Endothelial cell of umbilical vein (primary cell): ENCODE measurements at regions not wholly inside any gene's neighbourhood (a gene's known extent, or its start where the extent isn't known, plus 50 kb on each side); places are given as distances from the start of the nearest gene placed in this dataset.

ENCODE experiments used
- BruUV-seq: library from RNA; stranded (reverse); fragments of 400-500 nt; replicated peaks from 2 replicates; lab custom pipeline; 2021; lab: Mats Ljungman, UMichigan
- CTCF ChIA-PET: fragments of 300-600, 350-600 bp; sonication (Branson Sonifier 250); formaldehyde crosslinking; loops from one replicate; lab custom pipeline; 2021; ENCODE audit warnings: antibody characterized with exemption, inconsistent platforms; lab: Charles Lee
- POLR2A ChIA-PET: fragments of 300-600, 350-600 bp; sonication (Branson Sonifier 250); formaldehyde crosslinking; loops from one replicate; lab custom pipeline; 2021; ENCODE audit warnings: antibody characterized with exemption, inconsistent platforms; lab: Charles Lee
- DNase-seq: peaks from one replicate; pipeline ENCODE4 v3.0.0-alpha.2; 2011; ENCODE audit warnings: low read depth, low spot score
- FAIRE-seq: peaks from 2 replicates; lab custom pipeline; 2011; peaks lifted over from hg19 to GRCh38; lab: Jason Lieb, UNC
- H2AFZ ChIP-seq: 2 replicates; pipeline ENCODE4 v1.6.0; 2012; ENCODE audit warnings: low read depth, low read length, control low read depth, inconsistent platforms
- H3K27ac ChIP-seq: 2 replicates; pipeline ENCODE4 v1.5.1; 2011; ENCODE audit warnings: low read depth, mild to moderate bottlenecking, control low read depth, low read length, moderate library complexity; ENCODE audit not compliant: insufficient read depth
- H3K27me3 ChIP-seq, 2 experiments: 2 replicates each; pipeline versions ENCODE4 v1.6.0 to v1.6.1; 2011; ENCODE audit warnings: low read length in 2 of 2, mixed read lengths in 1 of 2; ENCODE audit not compliant: control insufficient read depth in 2 of 2, insufficient read depth in 2 of 2
- H3K36me3 ChIP-seq, 2 experiments: 2 replicates in 1 of 2; 3 replicates in 1 of 2; pipeline ENCODE4 v1.5.1; 2011; ENCODE audit warnings: low read length in 2 of 2, mild to moderate bottlenecking in 1 of 2, moderate library complexity in 1 of 2; ENCODE audit not compliant: control insufficient read depth in 2 of 2, insufficient read depth in 2 of 2; ENCODE audit errors: extremely low read depth in 1 of 2
- H3K4me1 ChIP-seq: 3 replicates; pipeline ENCODE4 v1.5.1; 2011; ENCODE audit warnings: mild to moderate bottlenecking, low read length; ENCODE audit not compliant: control insufficient read depth, insufficient read depth; ENCODE audit errors: extremely low read depth
- H3K4me2 ChIP-seq: 2 replicates; pipeline ENCODE4 v1.6.1; 2011; ENCODE audit warnings: low read length, control low read depth, mixed read lengths; ENCODE audit not compliant: insufficient read depth
- H3K4me3 ChIP-seq, 3 experiments: fragments of 200-600 bp in 1 of 3; sonication (generic), shearing (Covaris generic) in 1 of 3; replicated peaks in 1 of 3; 2 replicates each; pipeline ENCODE4 v1.5.1; 2011 to 2016; ENCODE audit warnings: control low read depth in 3 of 3, low read length in 3 of 3, mild to moderate bottlenecking in 2 of 3, inconsistent platforms in 1 of 3, low read depth in 1 of 3, moderate library complexity in 1 of 3; ENCODE audit not compliant: insufficient read depth in 1 of 3
- H3K79me2 ChIP-seq: 2 replicates; pipeline ENCODE4 v1.6.0; 2012; ENCODE audit warnings: low read length, inconsistent platforms; ENCODE audit not compliant: control insufficient read depth, insufficient read depth
- H3K9ac ChIP-seq: replicated peaks from 2 replicates; pipeline ENCODE3; 2011; ENCODE audit warnings: low read length, control low read depth; ENCODE audit not compliant: insufficient read depth; ENCODE audit errors: extremely low read depth
- H3K9me1 ChIP-seq: replicated peaks from 3 replicates; pipeline ENCODE4 v1.6.0; 2011; ENCODE audit warnings: mild to moderate bottlenecking, low read length; ENCODE audit not compliant: control insufficient read depth, insufficient read depth; ENCODE audit errors: extremely low read depth
- H3K9me3 ChIP-seq: replicated peaks from 2 replicates; pipeline ENCODE4 v1.5.1; 2012; ENCODE audit warnings: low read length, inconsistent platforms; ENCODE audit not compliant: control insufficient read depth, insufficient read depth
- H4K20me1 ChIP-seq: replicated peaks from 2 replicates; pipeline ENCODE3; 2011; ENCODE audit warnings: mild to moderate bottlenecking, low read length; ENCODE audit not compliant: control insufficient read depth, insufficient read depth; ENCODE audit errors: extremely low read depth
- EZH2 ChIP-seq: IDR thresholded peaks from 2 replicates; pipeline ENCODE4 v1.6.1; 2012; ENCODE audit warnings: borderline replicate concordance, low read depth, mild to moderate bottlenecking, moderate library complexity, low read length, inconsistent platforms; ENCODE audit not compliant: severe bottlenecking
- FOS ChIP-seq: IDR thresholded peaks from 2 replicates; pipeline ENCODE4 v1.6.1; 2011; ENCODE audit warnings: mild to moderate bottlenecking, low read length, moderate library complexity, borderline replicate concordance; ENCODE audit not compliant: insufficient read depth
- GATA2 ChIP-seq: IDR thresholded peaks from 2 replicates; pipeline ENCODE4 v1.7.0; 2011; ENCODE audit warnings: low read depth, mild to moderate bottlenecking, moderate library complexity, mixed read lengths, low read length; ENCODE audit not compliant: insufficient read length, insufficient read depth
- JUN ChIP-seq: IDR thresholded peaks from 2 replicates; pipeline ENCODE4 v1.6.1; 2011; ENCODE audit warnings: borderline replicate concordance, low read depth; ENCODE audit not compliant: insufficient read length, insufficient read depth
- MAX ChIP-seq: IDR thresholded peaks from 2 replicates; pipeline ENCODE4 v1.6.1; 2011; ENCODE audit not compliant: insufficient read depth, insufficient read length
- MYC ChIP-seq: IDR thresholded peaks from one replicate; pipeline ENCODE4 v1.6.1; 2011; ENCODE audit warnings: mild to moderate bottlenecking, low read depth, low read length
- POLR2A ChIP-seq: IDR thresholded peaks from 2 replicates; pipeline ENCODE4 v1.6.1; 2012; ENCODE audit warnings: low read depth, mild to moderate bottlenecking, control low read depth, low read length
- POLR2AphosphoS5 ChIP-seq: IDR thresholded peaks from 2 replicates; pipeline ENCODE4 v1.6.1; 2012; ENCODE audit warnings: low read depth, mild to moderate bottlenecking, control low read depth, low read length, moderate library complexity; ENCODE audit not compliant: insufficient read depth
- dilution Hi-C: fragments of 300-500 bp; cut with MboI; formaldehyde crosslinking; loops from one replicate; pipeline ENCODE4 v1.15.0; 2019; ENCODE audit warnings: low sequenced_read_pairs; ENCODE audit not compliant: extremely low pct_ligation_motif_present
- intact Hi-C: fragments of 100-400 bp; cut with micrococcal nuclease; formaldehyde crosslinking; loops from one replicate; pipeline ENCODE4 v1.10.0; 2022
- TF ChIP-seq, protein P1 (sequence below), 2 donors: IDR thresholded peaks; 1 replicate in 1 of 2; 2 replicates in 1 of 2; pipeline ENCODE4 v1.5.1; 2011; ENCODE audit warnings: low read length in 2 of 2, mild to moderate bottlenecking in 2 of 2, moderate library complexity in 2 of 2, control low read depth in 1 of 2, inconsistent platforms in 1 of 2, low read depth in 1 of 2; ENCODE audit not compliant: insufficient read depth in 1 of 2; ENCODE audit errors: extremely low read depth in 1 of 2

DNA sequence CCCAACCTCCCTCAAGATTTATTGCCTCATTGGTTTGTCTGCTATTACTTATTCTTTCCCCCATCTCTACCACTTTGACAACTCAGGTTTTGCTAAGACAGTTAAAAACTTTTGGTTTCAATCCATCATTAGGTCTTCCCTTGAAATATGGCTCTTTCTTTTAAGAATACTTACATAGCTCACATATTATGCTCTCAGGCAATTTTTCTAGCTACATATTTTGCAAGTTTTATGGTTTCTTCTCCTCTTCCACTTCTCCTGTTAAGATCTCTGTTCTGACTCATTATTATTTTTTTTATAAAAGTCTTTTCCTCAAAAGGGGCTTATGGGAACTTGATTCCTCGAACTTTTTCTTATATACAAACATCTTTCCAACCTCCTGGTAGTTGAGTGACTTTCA is 192.4 kb upstream of the MPPED2 start:
- Histone ChIP-seq H3K4me3 (no peak overlapping the region), H3K9me1 (no peaks in the 10 kb centered on the region), H3K27ac (no peak overlapping the region), H3K4me2 (no peak overlapping the region), H3K9ac (no peak overlapping the region), H3K9me3 (no peaks in the 10 kb centered on the region), H3K79me2 (no peaks in the 10 kb centered on the region), H3K27me3 (no peaks in the 10 kb centered on the region), H3K36me3 (no peaks in the 10 kb centered on the region), H4K20me1 (no peaks in the 10 kb centered on the region), H3K4me1 (no peaks in the 10 kb centered on the region), H2AFZ (no peak overlapping the region)
- intact Hi-C loops (no loop called here), dilution Hi-C loops (no loop called here)
- ChIA-PET POLR2A (no interaction called here), CTCF (no interaction called here)
- TF ChIP-seq GATA2 (no peak), POLR2AphosphoS5 (no peak), MAX (no peak), EZH2 (no peak), FOS (no peak), MYC (no peak), POLR2A (no peak), JUN (no peak)
- TF ChIP-seq, protein P1, sequence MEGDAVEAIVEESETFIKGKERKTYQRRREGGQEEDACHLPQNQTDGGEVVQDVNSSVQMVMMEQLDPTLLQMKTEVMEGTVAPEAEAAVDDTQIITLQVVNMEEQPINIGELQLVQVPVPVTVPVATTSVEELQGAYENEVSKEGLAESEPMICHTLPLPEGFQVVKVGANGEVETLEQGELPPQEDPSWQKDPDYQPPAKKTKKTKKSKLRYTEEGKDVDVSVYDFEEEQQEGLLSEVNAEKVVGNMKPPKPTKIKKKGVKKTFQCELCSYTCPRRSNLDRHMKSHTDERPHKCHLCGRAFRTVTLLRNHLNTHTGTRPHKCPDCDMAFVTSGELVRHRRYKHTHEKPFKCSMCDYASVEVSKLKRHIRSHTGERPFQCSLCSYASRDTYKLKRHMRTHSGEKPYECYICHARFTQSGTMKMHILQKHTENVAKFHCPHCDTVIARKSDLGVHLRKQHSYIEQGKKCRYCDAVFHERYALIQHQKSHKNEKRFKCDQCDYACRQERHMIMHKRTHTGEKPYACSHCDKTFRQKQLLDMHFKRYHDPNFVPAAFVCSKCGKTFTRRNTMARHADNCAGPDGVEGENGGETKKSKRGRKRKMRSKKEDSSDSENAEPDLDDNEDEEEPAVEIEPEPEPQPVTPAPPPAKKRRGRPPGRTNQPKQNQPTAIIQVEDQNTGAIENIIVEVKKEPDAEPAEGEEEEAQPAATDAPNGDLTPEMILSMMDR (IDR thresholded peaks at IDR 0.05; ENCODE audit: extremely low read depth in 1 of 2, insufficient read depth in 1 of 2, low read depth in 1 of 2, low read length in 2 of 2): no peak
- FAIRE-seq (no peak), DNase-seq (no peak)
- BruUV-seq: no TSS peak
